ENCODE measurements at regions not wholly inside any gene's neighbourhood (a gene's known extent, or its start where the extent isn't known, plus 50 kb on each side); places are given as distances from the start of the nearest gene placed in this dataset.

DNA sequence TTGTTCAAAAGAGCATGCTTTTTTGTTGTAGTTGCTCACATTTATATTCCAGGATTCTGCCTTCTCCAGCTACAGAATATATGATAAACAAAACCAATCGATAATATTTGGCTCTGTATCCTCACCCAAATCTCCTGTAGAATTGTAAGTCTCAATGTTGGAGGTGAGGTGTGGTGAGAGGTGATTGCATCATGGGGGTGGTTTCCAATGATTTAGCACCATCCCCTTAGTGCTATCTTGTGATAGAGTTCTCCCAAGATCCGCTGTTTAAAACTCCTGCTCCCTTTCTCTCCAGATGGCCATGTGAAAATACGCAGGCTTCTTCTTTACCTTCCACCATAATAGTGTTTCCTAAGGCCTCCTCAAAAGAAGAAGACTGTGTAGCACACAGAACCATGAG is 98.7 kb upstream of the SCN7A start:
- TF ChIP-seq, protein P1, sequence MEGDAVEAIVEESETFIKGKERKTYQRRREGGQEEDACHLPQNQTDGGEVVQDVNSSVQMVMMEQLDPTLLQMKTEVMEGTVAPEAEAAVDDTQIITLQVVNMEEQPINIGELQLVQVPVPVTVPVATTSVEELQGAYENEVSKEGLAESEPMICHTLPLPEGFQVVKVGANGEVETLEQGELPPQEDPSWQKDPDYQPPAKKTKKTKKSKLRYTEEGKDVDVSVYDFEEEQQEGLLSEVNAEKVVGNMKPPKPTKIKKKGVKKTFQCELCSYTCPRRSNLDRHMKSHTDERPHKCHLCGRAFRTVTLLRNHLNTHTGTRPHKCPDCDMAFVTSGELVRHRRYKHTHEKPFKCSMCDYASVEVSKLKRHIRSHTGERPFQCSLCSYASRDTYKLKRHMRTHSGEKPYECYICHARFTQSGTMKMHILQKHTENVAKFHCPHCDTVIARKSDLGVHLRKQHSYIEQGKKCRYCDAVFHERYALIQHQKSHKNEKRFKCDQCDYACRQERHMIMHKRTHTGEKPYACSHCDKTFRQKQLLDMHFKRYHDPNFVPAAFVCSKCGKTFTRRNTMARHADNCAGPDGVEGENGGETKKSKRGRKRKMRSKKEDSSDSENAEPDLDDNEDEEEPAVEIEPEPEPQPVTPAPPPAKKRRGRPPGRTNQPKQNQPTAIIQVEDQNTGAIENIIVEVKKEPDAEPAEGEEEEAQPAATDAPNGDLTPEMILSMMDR (IDR thresholded peaks at IDR 0.05): no peak
- no peak for TF ChIP-seq POLR2A (IDR thresholded peaks at IDR 0.05)

Measured in body of pancreas (tissue), 4 donors.